Left renal cortex interstitium (tissue), 4 donors: ENCODE measurements at regions not wholly inside any gene's neighbourhood (a gene's known extent, or its start where the extent isn't known, plus 50 kb on each side); places are given as distances from the start of the nearest gene placed in this dataset.
"Not testable (repeated sequence)": the region's sequence is repeated elsewhere in the genome, so short reads cannot be mapped to it uniquely, and the experiment has no call there.

Experiments
- DNase-seq, 4 donors: peaks; one replicate each; pipeline ENCODE4 v3.0.0-alpha.2; 2013; ENCODE audit warnings: low read depth in 4 of 4, low spot score in 2 of 4, missing footprints in 1 of 4

GRCh38 chr10:94217411-94217810, 145.3 kb downstream of the NOC3L start:
- no peak for DNase-seq

DNA sequence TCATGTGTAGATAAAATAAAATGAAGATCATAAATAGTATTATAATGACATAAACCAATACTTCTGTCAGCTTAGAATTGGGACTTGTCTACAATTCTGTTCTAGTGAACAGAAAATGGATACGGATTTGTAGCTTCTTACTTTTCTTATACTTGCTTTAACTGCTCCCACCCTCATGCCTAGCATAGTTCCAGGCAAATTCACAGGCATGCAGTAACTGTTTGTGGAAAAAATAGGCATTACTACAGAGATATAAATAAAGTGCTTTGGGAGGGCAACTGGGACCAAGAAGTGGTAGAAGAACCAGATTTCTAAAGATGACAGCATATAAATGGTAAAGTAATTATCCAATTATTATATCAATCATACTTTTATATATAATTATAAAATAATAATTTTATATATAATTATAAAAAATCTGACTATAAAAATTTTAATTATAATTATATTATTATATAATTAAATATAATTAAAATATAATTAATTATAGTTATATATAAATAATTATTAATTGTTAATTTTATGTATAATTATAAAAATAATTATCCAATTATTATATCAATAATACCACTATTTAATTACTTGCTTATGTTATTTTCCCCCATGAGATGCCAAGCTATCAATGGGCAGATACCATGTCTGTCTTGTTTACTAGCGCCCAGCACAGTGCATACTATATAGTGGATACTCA, 144.1 kb downstream of the NOC3L start:
- DNase-seq, result no peak

DNA sequence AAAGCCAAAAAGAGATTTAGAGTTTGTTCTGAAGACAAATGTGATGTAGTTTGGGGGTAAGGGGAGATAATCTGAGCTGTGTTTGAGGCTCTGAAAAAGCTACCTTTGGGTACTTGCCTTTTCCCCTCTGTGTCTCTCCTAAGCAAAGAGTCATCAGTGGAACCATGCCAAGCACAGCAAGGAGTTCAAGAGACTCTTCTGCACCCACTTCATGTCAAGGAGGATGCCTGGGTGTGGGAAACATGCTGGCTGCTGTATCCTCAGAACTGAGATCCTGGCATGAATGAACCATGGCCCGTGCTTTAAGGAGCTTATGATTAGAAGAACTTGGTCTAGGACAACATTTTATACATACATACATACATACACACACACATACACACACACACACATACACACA, 142.9 kb downstream of the NOC3L start:
- no peak for DNase-seq

DNA sequence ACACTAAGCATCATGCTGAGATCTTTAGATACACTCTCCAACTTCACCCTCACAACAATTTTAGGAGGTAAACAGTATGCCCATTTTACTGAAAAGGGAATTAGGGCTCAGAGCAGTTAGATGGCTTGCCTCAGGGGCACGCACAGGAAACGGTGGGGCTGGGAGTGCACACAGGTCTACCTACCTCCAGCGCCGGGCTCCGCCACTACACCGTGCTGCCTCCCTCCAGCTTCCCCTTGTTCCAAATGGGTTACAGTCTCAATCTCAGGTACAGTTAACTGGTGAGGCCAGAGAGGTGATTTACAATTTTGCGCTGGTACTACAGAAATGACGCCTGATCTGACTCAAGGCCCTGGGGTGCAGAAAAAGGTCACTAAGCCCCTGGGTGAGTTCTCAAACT, 142.0 kb downstream of the NOC3L start:
- no peak for DNase-seq

DNA sequence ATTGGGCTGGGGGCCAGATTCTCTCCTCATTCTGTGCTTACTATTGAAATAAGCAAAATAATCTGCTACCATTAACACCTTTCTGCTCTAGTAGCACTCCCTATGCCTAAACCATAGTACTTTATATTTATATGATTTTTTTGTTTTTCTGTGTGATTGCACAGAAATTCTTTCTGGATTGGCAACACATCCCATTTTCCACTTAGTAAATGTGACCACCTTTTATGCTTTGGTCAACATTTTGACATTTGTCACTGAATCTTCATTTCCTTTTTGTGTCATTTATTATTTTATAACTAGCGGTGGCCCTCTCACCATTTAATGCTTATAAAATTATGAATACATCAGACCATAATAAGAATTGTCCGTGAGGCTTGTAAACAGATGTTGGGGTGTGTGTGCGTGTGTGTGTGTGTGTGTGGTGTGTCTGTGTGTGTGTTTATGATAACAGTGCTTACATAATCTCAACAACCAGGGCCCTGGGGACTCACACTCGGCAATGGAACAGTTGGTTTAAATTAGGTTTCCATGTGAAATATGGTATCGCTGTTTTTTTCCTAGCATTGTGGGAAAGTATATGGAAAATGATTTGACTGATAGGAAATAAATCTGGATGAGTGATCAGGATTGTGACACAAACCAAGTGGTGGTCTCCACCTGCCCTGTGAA, 138.9 kb downstream of the NOC3L start:
- no peak for DNase-seq

- DNase-seq, result no peak
These were observed 138.1 kb downstream of the NOC3L start for GRCh38 chr10:94224656-94225055.

- no peak for DNase-seq
These were observed 137.2 kb downstream of the NOC3L start for GRCh38 chr10:94225589-94225988.

DNA sequence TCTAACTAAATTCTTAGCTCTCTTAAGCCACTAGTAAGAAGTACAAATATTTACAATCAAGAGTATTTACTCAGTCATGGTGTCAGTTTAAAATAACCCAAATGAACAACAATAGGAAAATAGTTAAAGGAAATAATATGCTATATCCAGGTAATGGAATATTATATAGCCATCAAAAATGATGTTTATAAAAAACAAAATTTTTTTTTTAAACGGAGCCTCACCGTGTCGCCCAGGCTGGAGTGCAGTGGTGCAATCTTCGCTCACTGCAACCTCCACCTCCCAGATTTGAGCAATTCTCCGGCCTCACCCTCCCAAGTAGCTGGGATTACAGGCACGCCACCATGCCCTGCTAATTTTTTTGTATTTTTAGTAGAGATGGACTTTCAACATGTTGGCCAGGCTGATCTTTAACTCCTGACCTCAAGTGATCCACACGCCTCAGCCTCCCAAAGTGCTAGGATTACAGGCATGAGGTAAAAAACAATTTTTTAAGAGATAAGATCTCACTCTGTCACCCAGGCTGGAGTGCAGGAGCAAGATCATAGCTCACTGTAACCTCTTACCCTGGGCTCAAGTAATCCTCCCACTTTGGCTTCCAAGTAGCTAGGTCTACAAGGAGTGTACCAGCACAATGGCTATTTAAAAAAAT, 132.5 kb downstream of the NOC3L start:
- DNase-seq, result no peak

DNA sequence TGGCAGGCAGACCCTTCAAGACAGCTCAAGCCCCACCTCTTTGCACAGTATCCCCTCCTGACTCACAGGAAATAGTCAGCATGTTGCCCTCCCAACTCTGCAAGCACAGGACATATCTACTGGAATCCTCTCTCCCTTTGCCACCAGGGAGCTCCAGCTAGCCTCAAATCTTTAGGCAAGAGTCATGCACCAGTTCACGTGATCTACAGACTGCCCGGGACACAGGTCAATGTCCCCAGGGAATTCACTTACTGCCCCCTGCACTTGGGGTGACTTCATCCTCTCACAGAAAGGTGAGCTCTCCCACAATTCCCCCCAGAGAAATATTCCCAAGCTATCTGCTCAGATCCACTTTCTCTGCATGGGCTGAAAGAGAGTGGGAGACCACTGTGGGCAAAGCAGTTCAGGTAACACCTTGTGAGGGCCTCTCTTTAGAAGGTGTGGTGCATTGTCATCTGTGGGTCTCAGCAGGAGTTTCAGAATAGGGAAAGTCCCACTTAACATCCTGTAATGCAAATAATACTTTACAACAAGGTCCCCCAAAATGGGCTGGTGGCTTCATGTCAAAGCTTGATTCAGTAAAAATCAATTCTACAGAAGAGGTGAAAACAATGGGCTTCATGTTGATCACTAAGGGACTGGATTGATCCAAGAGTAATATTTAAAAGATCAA, 129.9 kb downstream of the NOC3L start:
- no peak for DNase-seq

DNA sequence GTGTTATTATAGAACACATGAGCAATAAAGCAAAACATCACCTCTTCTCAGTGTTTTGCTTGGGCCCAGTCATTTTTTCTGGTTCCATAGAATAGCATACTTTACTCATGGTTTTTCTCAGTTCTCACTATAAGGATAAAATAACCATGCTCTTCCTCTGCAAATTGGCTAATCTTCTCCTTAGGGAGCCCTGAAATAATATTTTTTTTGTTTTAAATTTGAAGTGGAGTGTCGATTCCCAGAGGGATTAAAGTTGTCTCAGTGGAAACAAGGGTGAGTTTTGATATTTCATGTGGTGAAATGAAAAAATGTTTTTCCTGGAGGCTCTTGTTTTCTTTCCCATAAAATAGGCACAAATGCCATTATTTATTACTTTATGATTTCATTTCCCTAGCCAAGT, 127.3 kb downstream of the NOC3L start:
- DNase-seq, result no peak

- no peak for DNase-seq
These were observed 124.6 kb downstream of the NOC3L start for GRCh38 chr10:94238006-94238617.

DNA sequence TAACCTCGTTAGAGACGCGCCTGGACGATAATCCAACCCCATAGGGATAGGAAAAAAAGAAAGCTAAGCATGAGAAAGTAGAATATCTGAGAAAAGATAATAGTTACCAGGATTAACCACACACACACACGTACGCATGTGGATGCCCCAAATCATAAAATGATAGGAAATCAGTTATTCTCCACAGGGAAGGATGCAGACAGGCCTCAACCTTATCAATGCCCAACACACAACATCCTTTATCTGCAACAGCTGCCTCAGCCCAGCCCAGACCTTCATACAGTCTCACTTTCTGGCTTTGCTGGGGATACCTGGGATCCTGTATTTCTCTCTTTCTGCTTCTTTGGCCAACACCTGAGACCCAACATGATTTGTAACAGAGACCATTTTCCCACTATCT, 123.0 kb downstream of the NOC3L start:
- no peak for DNase-seq

DNA sequence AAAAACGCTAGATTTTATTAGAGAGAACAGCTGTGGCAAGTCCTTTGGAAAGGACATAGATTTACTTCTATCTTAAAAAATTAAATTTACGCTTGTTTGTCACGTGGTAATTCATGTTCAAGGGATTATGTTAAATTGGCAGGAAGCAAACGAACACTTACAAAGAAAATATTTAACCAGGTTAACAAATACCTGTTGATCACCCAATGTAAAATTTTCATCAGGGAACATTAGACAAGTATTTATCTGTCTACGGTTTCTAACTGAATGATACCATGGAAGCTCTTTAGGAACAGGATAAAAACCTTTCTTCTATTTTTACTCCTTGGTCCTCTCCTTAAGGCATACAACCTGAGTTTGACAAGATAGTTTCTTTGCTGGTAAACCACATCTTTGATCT, 122.2 kb downstream of the NOC3L start:
- no peak for DNase-seq

DNA sequence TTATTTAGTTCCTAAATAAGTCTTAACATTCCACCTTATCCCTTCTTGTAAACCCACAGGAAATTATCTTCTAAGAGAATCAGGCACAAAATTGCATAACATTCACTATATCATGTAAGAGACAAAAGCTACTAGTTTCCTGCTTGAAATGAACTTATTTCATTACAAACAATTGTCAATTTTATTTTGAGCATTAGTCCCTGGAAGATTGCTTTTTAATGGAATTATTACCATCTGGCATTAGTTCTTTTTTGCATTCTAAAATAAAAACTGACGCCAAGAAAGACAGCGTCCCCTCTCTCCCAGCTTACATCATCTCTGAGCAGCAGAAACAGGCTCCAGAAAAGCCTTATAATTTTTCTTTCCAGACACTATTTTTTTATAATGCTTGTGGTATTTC, 121.8 kb downstream of the NOC3L start:
- DNase-seq, result no peak

- DNase-seq, result no peak
These were observed 111.6 kb downstream of the NOC3L start for GRCh38 chr10:94251098-94251497.

DNA sequence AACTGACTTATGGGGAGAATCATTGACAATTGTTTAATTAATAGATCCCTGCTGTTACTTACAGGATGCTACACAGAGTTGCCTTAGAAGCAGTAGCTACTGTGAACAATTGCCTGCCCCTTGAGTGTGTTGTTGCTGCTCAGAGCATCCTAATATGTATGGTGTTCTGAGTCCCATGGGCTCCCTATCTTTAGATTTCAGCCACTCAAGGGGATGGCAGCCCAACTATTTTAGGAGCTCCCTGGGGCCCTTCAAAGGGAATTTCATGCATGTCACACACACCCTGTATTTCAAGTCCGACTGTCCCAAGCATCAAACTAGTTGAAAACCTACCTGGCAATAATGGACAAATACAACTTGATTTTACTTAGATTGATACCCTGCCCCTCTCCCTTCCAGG, 111.2 kb downstream of the NOC3L start:
- DNase-seq, result no peak

GRCh38 chr10:94257407-94257806, 105.3 kb downstream of the NOC3L start:
- not testable (repeated sequence) for DNase-seq

DNA sequence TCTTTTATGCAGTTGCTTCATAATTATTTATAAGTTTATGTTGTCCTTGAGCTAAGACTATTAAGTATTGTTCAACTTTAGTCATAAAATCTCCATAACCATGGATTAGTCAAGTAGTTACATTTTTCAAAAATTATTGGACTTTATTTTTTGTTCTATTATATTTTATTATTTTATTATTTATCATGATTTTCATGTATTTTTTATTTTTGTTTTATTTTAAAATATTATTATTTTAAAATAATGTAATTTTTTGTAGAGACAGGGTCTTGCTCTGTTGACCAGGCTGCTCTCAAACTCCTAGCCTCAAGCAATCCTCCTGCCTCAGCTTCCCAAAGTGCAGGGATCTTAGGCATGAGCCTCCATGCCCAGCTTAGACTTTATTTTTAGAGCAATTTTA, 102.3 kb downstream of the NOC3L start:
- no peak for DNase-seq

GRCh38 chr10:94264085-94264484, 98.7 kb downstream of the NOC3L start:
- DNase-seq, result no peak

DNA sequence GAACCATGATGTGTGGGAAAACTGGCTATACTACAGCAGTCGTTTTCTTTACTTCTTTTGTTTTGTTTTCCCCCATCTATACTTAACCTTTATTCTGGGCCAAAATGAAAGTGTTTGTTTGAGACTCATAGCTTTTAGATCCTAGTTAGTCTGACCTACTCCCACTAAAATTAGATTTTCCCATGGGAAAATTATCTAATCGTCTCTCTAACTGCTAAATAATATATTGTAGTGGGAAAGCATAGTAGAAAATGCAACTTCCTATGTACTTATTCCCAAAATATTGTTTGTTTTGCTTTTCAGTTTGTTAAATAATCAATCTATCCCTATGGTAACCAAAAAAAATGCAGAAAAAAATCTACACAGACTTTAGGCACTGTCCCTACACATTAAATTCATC, 96.6 kb downstream of the NOC3L start:
- DNase-seq, result no peak

- DNase-seq, result no peak
These were observed 94.1 kb downstream of the NOC3L start for GRCh38 chr10:94268652-94269051.
